MV-4-11 (cell line): ENCODE measurements at regions not wholly inside any gene's neighbourhood (a gene's known extent, or its start where the extent isn't known, plus 50 kb on each side); places are given as distances from the start of the nearest gene placed in this dataset.

ENCODE experiments used
- DNase-seq: peaks from one replicate; lab custom pipeline; 2025; lab: John Stamatoyannopoulos, UW

GRCh38 chr2:12113412-12113811 lies 367.0 kb downstream of the LPIN1 start:
- no peak for DNase-seq

GRCh38 chr2:12114816-12115215 lies 368.4 kb downstream of the LPIN1 start:
- no peak for DNase-seq

- no peak for DNase-seq
Measured at GRCh38 chr2:12116228-12116750, 369.9 kb downstream of the LPIN1 start.

- no peak for DNase-seq
Measured at GRCh38 chr2:12119841-12120240, 373.4 kb downstream of the LPIN1 start.

- no peak for DNase-seq
Measured at GRCh38 chr2:12120281-12121150, 374.1 kb downstream of the LPIN1 start.

- no peak for DNase-seq
Measured at GRCh38 chr2:12124790-12125189, 378.4 kb downstream of the LPIN1 start.

GRCh38 chr2:12126318-12126717 lies 379.9 kb downstream of the LPIN1 start:
- DNase-seq: no peak

GRCh38 chr2:12127638-12128037 lies 381.2 kb downstream of the LPIN1 start:
- no peak for DNase-seq

GRCh38 chr2:12131975-12132374 lies 385.5 kb downstream of the LPIN1 start:
- no peak for DNase-seq

- DNase-seq: no peak
Measured at GRCh38 chr2:12141618-12142258, 395.3 kb downstream of the LPIN1 start.

- no peak for DNase-seq
Measured at GRCh38 chr2:12151716-12152115, 405.3 kb downstream of the LPIN1 start.

GRCh38 chr2:12152888-12153287 lies 406.5 kb downstream of the LPIN1 start:
- DNase-seq: no peak

- peak; percentile 88 for DNase-seq
Measured at GRCh38 chr2:12155303-12156051, 409.0 kb downstream of the LPIN1 start.

- no peak for DNase-seq
Measured at GRCh38 chr2:12156349-12156748, 409.9 kb downstream of the LPIN1 start.

GRCh38 chr2:12161085-12161484 lies 414.7 kb downstream of the LPIN1 start:
- no peak for DNase-seq

- DNase-seq: no peak
Measured at GRCh38 chr2:12162269-12163247, 416.1 kb downstream of the LPIN1 start.

- no peak for DNase-seq
Measured at GRCh38 chr2:12163866-12164265, 417.4 kb downstream of the LPIN1 start.

- DNase-seq: no peak
Measured at GRCh38 chr2:12164689-12165088, 418.3 kb downstream of the LPIN1 start.

- DNase-seq: no peak
Measured at GRCh38 chr2:12167525-12168317, 421.3 kb downstream of the LPIN1 start.

GRCh38 chr2:12168354-12168753 lies 421.9 kb downstream of the LPIN1 start:
- no peak for DNase-seq
